GM19035 (cell line): ENCODE measurements at regions not wholly inside any gene's neighbourhood (a gene's known extent, or its start where the extent isn't known, plus 50 kb on each side); places are given as distances from the start of the nearest gene placed in this dataset.

Experiments used
- ATAC-seq: cut with Tn5 transposase; IDR thresholded peaks from one replicate; pipeline ENCODE4 v1.9.1; 2021; ENCODE audit not compliant: unreplicated experiment

- no peak for ATAC-seq
These were observed 348.0 kb upstream of the LCORL start for GRCh38 chr4:18369561-18369960.

DNA sequence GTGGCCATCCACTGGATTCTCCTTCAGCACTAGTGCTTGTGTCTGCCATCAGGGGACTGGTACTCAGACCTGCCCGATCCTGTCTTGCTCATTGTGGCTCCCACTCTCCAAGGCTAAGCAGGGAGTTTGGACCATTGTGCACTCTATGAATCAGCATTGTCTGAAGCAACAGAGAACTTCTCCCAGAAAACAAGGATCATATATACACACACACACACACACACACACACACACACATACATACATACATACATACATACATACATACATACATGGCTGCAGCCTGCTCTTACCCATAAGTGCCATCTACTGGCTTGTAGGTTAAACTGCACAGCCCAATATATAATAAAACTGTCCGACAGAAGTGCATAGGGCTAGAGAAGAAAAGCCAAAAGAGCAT is 345.3 kb upstream of the LCORL start:
- ATAC-seq: peak; percentile 95

DNA sequence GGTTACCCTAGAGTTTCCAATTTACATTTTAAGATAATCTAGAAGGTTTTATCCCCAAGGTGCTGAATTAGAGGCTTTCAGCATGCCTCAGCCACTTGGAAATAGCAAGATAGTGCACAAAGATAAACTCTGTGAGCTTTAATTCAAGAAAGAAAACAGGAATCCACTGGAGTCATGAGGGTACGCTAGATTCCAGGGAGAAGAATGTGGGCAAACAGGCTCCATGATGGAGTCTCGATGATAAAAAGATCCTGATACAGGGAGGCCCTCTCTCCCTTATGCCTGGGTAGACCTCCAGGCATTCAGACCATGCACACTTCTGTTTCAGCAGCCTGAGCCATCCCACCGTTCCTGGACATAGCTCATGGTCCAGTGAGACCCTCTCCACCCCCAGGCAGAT is 344.6 kb upstream of the LCORL start:
- ATAC-seq: no peak

DNA sequence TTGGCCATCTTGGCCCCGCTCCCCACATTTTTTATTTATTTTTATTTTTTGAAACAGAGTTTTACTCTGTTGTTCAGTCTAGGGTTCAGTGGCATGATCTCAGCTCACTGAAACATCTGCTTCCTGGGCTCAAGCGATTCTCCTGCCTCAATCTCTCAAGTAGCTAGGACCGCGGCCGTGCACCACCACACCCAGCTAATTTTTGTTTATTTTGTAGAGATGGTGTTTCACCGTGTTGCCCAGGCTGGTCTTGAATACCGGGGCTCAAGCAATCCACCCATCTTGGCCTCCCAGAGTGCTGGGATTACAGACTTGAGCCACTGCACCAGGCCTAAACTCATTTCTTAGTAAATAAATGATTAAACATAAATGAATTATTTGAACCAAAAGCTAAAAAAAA is 322.0 kb upstream of the LCORL start:
- no peak for ATAC-seq

DNA sequence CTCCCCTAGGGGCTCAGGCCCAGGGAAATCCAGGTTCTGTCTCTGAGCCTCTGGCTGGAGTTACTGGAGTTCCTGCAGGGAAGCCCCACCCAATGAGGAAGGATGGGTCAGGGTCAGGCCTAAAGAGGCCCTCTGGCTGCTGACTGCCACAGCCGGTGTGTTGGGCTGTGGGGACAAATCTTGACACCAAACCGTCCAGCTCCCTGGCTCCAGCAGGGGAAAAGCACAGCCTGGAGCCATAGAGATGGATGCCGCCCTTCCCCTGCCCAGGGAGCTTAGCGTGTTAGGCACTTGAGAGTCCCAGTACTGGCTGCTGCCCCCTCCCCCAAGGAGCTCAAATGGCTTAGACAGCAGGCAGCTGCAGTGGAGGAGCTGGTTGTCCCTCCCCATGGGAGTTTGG is 321.3 kb upstream of the LCORL start:
- no peak for ATAC-seq

DNA sequence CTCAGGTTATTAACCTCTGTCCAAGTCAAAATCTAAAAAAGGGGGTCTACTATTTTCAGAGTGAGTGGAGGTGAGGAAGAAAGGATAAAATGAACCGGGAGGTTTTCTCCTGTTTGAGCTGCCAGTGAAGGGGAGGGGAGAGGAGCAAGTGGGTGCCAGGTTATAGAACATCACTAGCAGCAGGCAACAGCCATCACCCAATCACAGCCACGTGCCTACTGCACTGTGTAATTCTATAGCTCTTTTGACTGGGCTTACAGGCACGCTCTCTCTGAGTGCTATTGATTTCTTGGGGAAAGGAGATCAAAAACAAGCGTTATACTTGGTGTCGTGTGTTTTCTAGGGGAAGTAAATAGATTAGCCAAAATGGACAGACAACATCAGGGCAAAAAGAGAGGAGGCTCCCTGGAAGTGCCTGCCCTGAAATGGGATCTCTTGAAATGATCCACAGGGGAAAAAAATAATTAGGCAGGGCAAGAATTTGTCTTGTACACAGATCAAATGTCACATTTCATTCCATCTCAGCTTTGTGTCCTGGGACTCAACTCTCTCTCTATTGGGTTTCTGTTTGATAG is 300.5 kb upstream of the LCORL start:
- ATAC-seq: no peak

- no peak for ATAC-seq
These were observed 297.9 kb upstream of the LCORL start for GRCh38 chr4:18319431-18319830.

DNA sequence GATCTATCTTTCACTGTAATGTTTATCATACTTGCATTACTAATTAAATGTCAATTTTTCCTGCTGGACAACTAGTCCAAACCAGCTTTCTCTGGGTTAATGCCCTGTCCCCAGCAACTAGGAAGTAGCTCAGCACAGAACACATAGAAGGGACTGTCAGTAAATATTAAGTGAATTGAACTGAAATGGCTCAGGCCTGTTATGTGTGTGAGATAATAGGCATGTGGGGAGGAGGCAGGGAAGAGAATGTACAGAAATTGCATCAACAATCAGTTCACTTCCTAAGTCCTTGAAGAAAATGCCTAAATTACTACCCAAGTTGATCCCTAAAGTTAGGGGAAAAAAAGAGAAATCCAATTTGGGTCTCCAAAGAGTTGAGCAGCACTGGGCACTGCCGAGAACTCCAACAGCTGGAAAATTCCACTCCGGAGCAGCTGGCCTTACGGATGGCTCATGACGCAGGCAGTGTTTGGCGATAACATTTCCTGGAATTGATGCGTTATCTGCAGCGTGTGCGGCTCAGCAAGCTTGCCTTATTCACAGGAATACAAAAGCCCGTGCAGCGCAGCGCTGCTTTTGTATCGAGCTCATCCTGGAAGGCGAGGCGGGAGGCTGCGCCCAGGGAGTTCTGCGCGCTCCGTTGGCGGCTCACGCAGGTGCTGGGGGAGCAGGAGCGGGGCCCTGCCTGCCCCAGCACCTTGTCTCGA is 297.3 kb upstream of the LCORL start:
- no peak for ATAC-seq

DNA sequence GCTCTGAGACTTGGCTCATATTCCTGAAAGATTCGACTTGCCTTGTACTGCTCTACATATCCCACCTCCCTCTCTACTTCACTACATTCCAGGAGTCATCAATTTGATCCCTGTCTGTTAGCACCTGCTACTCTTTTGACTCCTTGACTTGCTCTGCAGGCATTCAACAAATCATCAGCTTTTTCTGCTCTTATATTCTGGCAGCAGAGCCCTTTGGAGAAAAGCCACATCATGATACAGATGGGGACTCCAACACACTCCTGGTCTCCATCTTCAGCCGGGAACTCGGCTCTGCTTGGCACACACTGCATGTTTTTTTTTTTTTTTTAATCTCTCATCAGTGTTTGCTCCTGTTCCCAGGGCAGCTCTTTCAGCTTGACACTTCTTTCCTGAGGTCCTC is 293.2 kb upstream of the LCORL start:
- ATAC-seq: no peak

DNA sequence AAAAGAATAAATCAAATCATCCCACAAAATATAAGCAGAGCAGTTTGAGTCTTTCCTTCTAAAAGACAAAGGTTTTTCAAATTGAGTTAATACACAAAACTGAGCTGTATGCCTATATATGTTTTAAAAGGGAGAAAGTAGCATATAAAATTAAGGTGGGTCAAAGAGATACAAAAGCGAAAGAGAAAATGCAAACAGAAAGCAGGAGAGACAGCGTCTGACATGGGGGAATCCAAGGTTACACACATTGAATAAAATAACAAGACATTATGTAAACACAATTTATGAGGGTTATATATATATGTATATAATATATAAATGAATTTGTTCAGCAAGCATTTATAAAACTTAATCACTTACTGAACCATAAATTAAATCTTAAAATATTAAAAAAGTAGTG is 276.1 kb upstream of the LCORL start:
- peak; percentile 64 for ATAC-seq

DNA sequence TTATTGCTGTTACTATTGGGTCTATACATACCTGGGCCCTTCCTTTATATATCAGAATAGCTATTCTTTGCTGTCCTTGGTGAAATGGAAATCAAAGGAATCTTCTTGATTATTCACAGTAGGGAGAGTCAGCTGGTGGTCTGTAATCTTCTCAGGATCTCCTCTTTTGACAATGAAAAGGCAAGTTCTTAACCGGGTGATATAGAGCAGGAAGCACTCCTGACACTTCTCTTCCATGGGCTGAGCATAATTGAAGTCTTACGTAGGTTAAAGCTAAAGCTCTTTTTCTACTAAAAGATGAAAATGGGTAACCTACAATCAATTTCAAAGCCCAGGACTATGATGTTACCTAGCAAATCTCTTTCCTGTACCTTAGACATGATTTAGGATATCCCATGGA is 274.9 kb upstream of the LCORL start:
- no peak for ATAC-seq

- no peak for ATAC-seq
These were observed 273.3 kb upstream of the LCORL start for GRCh38 chr4:18294846-18295245.

DNA sequence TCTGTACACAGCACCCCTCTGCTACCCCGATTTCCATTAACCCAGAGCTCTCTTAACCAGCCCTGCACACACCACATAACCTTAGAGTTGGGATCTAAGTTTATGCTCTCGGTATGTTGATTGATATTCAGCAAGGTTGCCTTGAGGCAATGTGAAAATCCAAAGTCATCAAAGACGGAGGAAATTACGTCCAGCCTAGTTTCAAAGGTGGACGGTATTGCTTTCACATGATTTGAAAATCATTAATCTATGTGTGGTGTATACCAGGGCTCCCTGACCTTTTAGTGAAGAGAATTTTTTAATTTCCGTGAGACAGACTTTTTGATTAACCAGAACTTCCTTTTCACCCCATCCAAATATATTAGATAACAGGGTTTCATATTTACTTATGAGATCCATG is 272.5 kb upstream of the LCORL start:
- no peak for ATAC-seq

- ATAC-seq: no peak
These were observed 270.9 kb upstream of the LCORL start for GRCh38 chr4:18292411-18292810.

DNA sequence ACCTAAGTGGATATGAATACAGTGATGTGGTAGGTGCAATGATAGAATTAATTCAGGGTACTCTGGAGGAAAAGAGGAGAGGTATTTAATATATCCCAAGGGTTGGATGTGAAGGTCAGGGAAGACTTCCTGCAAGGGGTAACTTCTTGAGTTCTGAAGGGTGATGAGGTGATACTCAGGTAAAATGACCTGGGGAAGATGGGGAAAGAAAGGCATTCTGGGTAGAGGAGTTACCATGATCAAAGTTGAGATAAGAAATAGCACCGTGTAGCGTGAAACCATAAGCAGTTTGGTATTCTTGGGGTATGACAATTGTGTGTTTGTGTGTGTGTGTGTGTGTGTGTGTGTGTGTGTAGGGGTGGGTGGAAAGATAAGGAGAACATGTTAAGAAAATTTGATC is 270.4 kb upstream of the LCORL start:
- no peak for ATAC-seq

GRCh38 chr4:18291256-18291655 is 269.7 kb upstream of the LCORL start:
- ATAC-seq: no peak

- ATAC-seq: no peak
These were observed 263.8 kb upstream of the LCORL start for GRCh38 chr4:18285357-18285756.

DNA sequence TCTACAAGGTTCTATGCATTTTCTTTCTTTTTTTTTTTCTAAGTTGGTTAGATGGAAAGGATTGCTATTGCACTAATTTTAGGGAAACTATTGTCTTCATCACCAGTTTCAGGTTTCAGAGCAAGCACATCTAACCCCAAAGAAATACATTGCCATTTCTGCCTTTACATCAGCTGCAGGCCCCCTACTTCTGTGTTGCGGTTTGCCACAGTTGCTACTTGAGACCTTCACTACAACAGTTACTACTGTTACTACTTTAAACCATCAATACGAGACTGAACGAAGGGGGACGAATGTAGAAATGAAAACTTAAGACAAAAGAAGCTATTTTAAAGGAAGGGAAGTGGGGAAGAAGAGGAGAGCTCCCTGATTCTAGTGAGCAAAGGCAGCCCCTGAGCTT is 256.7 kb upstream of the LCORL start:
- ATAC-seq: no peak

- no peak for ATAC-seq
These were observed 241.3 kb upstream of the LCORL start for GRCh38 chr4:18262832-18263231.

DNA sequence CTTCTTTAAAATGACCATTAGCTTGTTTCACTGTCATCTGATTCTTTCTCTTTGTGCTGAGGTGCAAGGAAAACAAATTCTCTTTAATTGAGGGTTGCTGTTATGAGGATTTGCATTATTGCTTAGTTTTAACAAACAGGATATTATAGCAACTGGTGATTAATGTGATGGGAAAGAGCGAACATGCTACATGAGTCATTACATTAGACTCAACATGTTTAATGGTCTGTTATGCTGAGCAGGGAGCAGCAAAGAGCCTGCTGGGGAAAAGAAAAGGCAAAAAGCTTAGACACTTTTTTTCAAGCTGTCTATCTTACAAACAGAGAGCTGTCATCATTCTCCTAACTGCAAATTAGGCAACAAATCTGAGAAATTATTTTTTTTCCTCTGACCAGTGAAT is 230.5 kb upstream of the LCORL start:
- no peak for ATAC-seq

- no peak for ATAC-seq
These were observed 229.0 kb upstream of the LCORL start for GRCh38 chr4:18250564-18250963.

DNA sequence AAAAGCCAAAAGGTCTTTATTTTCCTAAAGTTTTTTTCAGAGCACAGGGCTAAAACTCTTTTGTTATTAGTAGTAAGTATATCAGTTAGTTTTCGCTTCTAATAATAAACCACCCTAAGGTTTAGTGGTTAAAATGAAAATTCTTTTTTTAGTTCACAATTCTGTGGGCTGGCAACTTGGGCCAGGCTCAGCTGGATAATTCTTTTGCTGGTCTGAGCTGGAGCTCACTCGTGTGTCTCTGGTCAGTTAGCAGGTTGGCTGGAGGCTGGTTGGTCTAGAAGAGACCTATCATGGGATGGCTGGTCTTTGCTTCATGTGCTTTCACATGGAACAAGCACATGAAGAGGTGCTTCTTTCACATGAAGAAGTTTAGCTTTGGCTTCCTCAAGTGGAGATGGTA is 227.1 kb upstream of the LCORL start:
- no peak for ATAC-seq

DNA sequence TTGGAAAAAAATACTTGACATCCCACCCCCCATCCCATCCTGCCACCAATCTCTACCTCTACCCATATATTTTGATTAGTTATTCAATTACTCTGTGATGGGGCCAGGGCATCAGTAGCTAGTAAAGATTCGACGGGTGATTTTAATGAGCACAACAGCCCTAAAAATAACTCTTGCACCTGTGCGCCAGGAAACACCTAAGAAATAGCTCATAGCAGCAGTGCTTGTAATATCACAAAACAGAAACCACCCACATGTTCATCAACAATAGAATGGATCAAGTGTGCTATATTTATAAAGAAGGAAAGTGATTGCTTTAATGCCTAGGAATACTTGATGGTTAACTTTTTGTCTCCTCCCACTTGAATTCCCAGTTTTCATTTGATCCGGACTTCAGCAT is 225.6 kb upstream of the LCORL start:
- no peak for ATAC-seq
